ENCODE measurements at regions not wholly inside any gene's neighbourhood (a gene's known extent, or its start where the extent isn't known, plus 50 kb on each side); places are given as distances from the start of the nearest gene placed in this dataset.

GRCh38 chr20:48201885-48202284 is 416.6 kb upstream of the SULF2 start:
- Histone ChIP-seq H3K4me1 (ENCODE audit: insufficient read depth, insufficient read length) (peaks cover 27% of the 10 kb centered on the region), H3K9ac (ENCODE audit: insufficient read length, low read depth) (peak overlapping the region; percentile 2), H3K36me3 (ENCODE audit: insufficient read depth, insufficient read length, low read length) (no peaks in the 10 kb centered on the region), H3K27me3 (ENCODE audit: insufficient read depth, insufficient read length) (no peaks in the 10 kb centered on the region), H3K9me3 (ENCODE audit: insufficient read depth, low read length) (no peaks in the 10 kb centered on the region), H3K4me3 (ENCODE audit: insufficient read length, low read depth) (no peak overlapping the region)
- TF ChIP-seq YY1 (IDR thresholded peaks at IDR 0.05; ENCODE audit: insufficient read depth, insufficient read length) (no peak), SUZ12 (IDR thresholded peaks at IDR 0.05; ENCODE audit: extremely low read depth, insufficient read depth, insufficient read length) (no peak), ZNF274 (IDR thresholded peaks at IDR 0.05; ENCODE audit: low read depth, low read length) (no peak)
- DNase-seq (ENCODE audit: low read depth, low spot score) = no peak

- no peaks in the 10 kb centered on the region for H3K36me3 ChIP-seq (ENCODE audit: insufficient read depth, insufficient read length, low read length)
- TF ChIP-seq YY1 (IDR thresholded peaks at IDR 0.05; ENCODE audit: insufficient read depth, insufficient read length) (no peak), ZNF274 (IDR thresholded peaks at IDR 0.05; ENCODE audit: low read depth, low read length) (no peak), SUZ12 (IDR thresholded peaks at IDR 0.05; ENCODE audit: extremely low read depth, insufficient read depth, insufficient read length) (no peak)
Measured at GRCh38 chr20:48201188-48201587, 415.9 kb upstream of the SULF2 start.

GRCh38 chr20:48198929-48199451 is 413.7 kb upstream of the SULF2 start:
- DNase-seq (ENCODE audit: low read depth, low spot score) = no peak
- Histone ChIP-seq H3K9me3 (ENCODE audit: insufficient read depth, low read length) (no peaks in the 10 kb centered on the region), H3K4me1 (ENCODE audit: insufficient read depth, insufficient read length) (peaks cover 21% of the 10 kb centered on the region), H3K36me3 (ENCODE audit: insufficient read depth, insufficient read length, low read length) (no peaks in the 10 kb centered on the region), H3K27me3 (ENCODE audit: insufficient read depth, insufficient read length) (no peaks in the 10 kb centered on the region), H3K9ac (ENCODE audit: insufficient read length, low read depth) (no peak overlapping the region), H3K4me3 (ENCODE audit: insufficient read length, low read depth) (no peak overlapping the region)
- TF ChIP-seq ZNF274 (IDR thresholded peaks at IDR 0.05; ENCODE audit: low read depth, low read length) (no peak), SUZ12 (IDR thresholded peaks at IDR 0.05; ENCODE audit: extremely low read depth, insufficient read depth, insufficient read length) (no peak)

More at GRCh38 chr20:48201188-48201587, 415.9 kb upstream of the SULF2 start:
- Histone ChIP-seq H3K9me3 (ENCODE audit: insufficient read depth, low read length) (no peaks in the 10 kb centered on the region), H3K4me3 (ENCODE audit: insufficient read length, low read depth) (no peak overlapping the region), H3K27me3 (ENCODE audit: insufficient read depth, insufficient read length) (no peaks in the 10 kb centered on the region), H3K4me1 (ENCODE audit: insufficient read depth, insufficient read length) (peaks cover 32% of the 10 kb centered on the region), H3K9ac (ENCODE audit: insufficient read length, low read depth) (peak overlapping the region; percentile 12)
- no peak for DNase-seq (ENCODE audit: low read depth, low spot score)

GRCh38 chr20:48197066-48197465 is 411.8 kb upstream of the SULF2 start:
- Histone ChIP-seq H3K9me3 (ENCODE audit: insufficient read depth, low read length) (peaks cover 8% of the 10 kb centered on the region; the same call in 1 of the 2 replicates), H3K36me3 (ENCODE audit: insufficient read depth, insufficient read length, low read length) (no peaks in the 10 kb centered on the region), H3K9ac (ENCODE audit: insufficient read length, low read depth) (no peak overlapping the region), H3K4me3 (ENCODE audit: insufficient read length, low read depth) (no peak overlapping the region), H3K27me3 (ENCODE audit: insufficient read depth, insufficient read length) (no peaks in the 10 kb centered on the region), H3K4me1 (ENCODE audit: insufficient read depth, insufficient read length) (peaks cover 21% of the 10 kb centered on the region)
- no peak for DNase-seq (ENCODE audit: low read depth, low spot score)
- TF ChIP-seq ZNF274 (IDR thresholded peaks at IDR 0.05; ENCODE audit: low read depth, low read length) (no peak), SUZ12 (IDR thresholded peaks at IDR 0.05; ENCODE audit: extremely low read depth, insufficient read depth, insufficient read length) (no peak)

- Histone ChIP-seq H3K27me3 (ENCODE audit: insufficient read depth, insufficient read length) (no peaks in the 10 kb centered on the region), H3K4me1 (ENCODE audit: insufficient read depth, insufficient read length) (peaks cover 17% of the 10 kb centered on the region), H3K9me3 (ENCODE audit: insufficient read depth, low read length) (peaks cover 8% of the 10 kb centered on the region; the same call in 1 of the 2 replicates), H3K9ac (ENCODE audit: insufficient read length, low read depth) (peak overlapping the region; percentile 17), H3K36me3 (ENCODE audit: insufficient read depth, insufficient read length, low read length) (no peaks in the 10 kb centered on the region), H3K4me3 (ENCODE audit: insufficient read length, low read depth) (no peak overlapping the region)
- DNase-seq (ENCODE audit: low read depth, low spot score) = no peak
- TF ChIP-seq SUZ12 (IDR thresholded peaks at IDR 0.05; ENCODE audit: extremely low read depth, insufficient read depth, insufficient read length) (no peak), ZNF274 (IDR thresholded peaks at IDR 0.05; ENCODE audit: low read depth, low read length) (no peak)
Measured at GRCh38 chr20:48196486-48196885, 411.2 kb upstream of the SULF2 start.

- no peak overlapping the region for H3K4me3 ChIP-seq (ENCODE audit: insufficient read length, low read depth)
- H3K9me3 ChIP-seq (ENCODE audit: insufficient read depth, low read length) = peaks cover 8% of the 10 kb centered on the region; the same call in 1 of the 2 replicates
- H3K4me1 ChIP-seq (ENCODE audit: insufficient read depth, insufficient read length) = peaks cover 17% of the 10 kb centered on the region
- no peak overlapping the region for H3K9ac ChIP-seq (ENCODE audit: insufficient read length, low read depth)
- TF ChIP-seq SUZ12 (IDR thresholded peaks at IDR 0.05; ENCODE audit: extremely low read depth, insufficient read depth, insufficient read length) (no peak), YY1 (IDR thresholded peaks at IDR 0.05; ENCODE audit: insufficient read depth, insufficient read length) (no peak), ZNF274 (IDR thresholded peaks at IDR 0.05; ENCODE audit: low read depth, low read length) (no peak)
- DNase-seq (ENCODE audit: low read depth, low spot score) = no peak
- H3K27me3 ChIP-seq (ENCODE audit: insufficient read depth, insufficient read length) = no peaks in the 10 kb centered on the region
- H3K36me3 ChIP-seq (ENCODE audit: insufficient read depth, insufficient read length, low read length) = no peaks in the 10 kb centered on the region
Measured at GRCh38 chr20:48196001-48196400, 410.7 kb upstream of the SULF2 start.

DNA sequence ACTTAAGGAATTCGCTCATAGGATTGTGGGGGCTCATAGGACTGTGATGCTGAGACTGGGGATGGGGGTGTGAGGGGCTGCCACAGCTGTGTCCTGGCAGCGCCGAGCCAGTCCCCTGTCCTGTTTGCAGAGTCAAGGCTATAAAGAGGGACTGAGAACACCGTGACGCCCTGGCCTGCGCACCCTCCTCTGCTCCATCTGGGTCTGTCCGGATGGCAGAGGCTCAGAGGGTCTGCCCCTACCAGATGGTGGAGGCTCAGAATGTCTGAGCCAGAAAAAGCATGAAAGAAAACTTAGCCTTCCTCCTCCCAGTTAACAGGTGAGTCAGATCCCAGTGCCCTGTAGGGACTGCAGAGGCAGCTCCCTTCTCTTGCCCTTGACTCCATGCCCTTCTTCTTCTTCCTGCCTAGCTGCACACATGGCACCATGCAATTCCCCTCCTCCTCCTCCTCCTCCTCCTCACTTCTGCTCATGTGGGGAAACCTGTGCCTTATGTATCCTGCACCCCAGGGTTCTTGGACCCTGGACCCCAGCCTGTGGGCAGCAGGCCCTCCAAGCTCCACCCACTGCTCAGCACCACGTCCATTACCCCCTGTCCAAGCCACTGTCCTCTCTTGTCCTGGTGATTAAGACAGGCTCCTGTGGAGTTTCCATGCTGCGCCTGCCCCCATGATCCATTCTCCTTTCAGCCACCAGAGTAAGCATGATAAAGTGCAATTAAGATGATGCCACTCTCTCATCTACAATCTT is 410.0 kb upstream of the SULF2 start:
- Histone ChIP-seq H3K4me3 (ENCODE audit: insufficient read length, low read depth) (no peak overlapping the region), H3K4me1 (ENCODE audit: insufficient read depth, insufficient read length) (peaks cover 17% of the 10 kb centered on the region), H3K27me3 (ENCODE audit: insufficient read depth, insufficient read length) (no peaks in the 10 kb centered on the region), H3K36me3 (ENCODE audit: insufficient read depth, insufficient read length, low read length) (no peaks in the 10 kb centered on the region), H3K9ac (ENCODE audit: insufficient read length, low read depth) (no peak overlapping the region), H3K9me3 (ENCODE audit: insufficient read depth, low read length) (peaks cover 8% of the 10 kb centered on the region; the same call in 1 of the 2 replicates)
- TF ChIP-seq ZNF274 (IDR thresholded peaks at IDR 0.05; ENCODE audit: low read depth, low read length) (no peak), YY1 (IDR thresholded peaks at IDR 0.05; ENCODE audit: insufficient read depth, insufficient read length) (no peak), SUZ12 (IDR thresholded peaks at IDR 0.05; ENCODE audit: extremely low read depth, insufficient read depth, insufficient read length) (no peak)
- DNase-seq (ENCODE audit: low read depth, low spot score) = no peak
